Heart left ventricle (tissue), 13 donors: ENCODE measurements at regions not wholly inside any gene's neighbourhood (a gene's known extent, or its start where the extent isn't known, plus 50 kb on each side); places are given as distances from the start of the nearest gene placed in this dataset.

Experiments
- POLR2A ChIP-seq, 2 donors: fragments of 450-650 bp; IDR thresholded peaks; one replicate each; pipeline ENCODE4 v1.6.1; 2017; ENCODE audit warnings: antibody characterized with exemption in 2 of 2, mild to moderate bottlenecking in 2 of 2, moderate library complexity in 2 of 2
- TF ChIP-seq, protein P1 (sequence below), 12 donors: fragments of 200-600 bp; sonication (generic) in 4 of 12; IDR thresholded peaks; one replicate each; pipeline versions ENCODE4 v1.5.0 to v1.8.0; 2018 to 2022; ENCODE audit warnings: antibody characterized with exemption in 12 of 12, mild to moderate bottlenecking in 5 of 12
- donor health status: ischemic (EF 13 %, LVEDD 7.1; RV severe dilation, severe dysfunction).
- donor health status: DM: no; HTN: yes; CAD: no.
- donor health status: DM: no; HTN: no; CAD: no.
- donor health status: ischemic (EF 25% LVEDD 6.9; RV normal size, moderate dysfunction).
- donor health status: ischemic (EF 25% LVEDD 5.7; RV mildly dilated, moderate dysfunction).
- donor health status: ischemic (EF 35%, LVEDD 5.7; RV mildly dilated, moderate dysfunction).
- donor health status: nonischemic (EF 11% LVEDD 7.7; RV severe dilation, severe dysfunction).
- donor health status: DM: yes; HTN: yes; CAD: no.
- donor health status: PGD.
- donor health status: ischemic (EF 29% LVEDD 5.4; RV normal size, mild dysfunction).
- donor health status: nonischemic (EF 23%, LVEDD 6.1; RV moderate dilation, normal function).

DNA sequence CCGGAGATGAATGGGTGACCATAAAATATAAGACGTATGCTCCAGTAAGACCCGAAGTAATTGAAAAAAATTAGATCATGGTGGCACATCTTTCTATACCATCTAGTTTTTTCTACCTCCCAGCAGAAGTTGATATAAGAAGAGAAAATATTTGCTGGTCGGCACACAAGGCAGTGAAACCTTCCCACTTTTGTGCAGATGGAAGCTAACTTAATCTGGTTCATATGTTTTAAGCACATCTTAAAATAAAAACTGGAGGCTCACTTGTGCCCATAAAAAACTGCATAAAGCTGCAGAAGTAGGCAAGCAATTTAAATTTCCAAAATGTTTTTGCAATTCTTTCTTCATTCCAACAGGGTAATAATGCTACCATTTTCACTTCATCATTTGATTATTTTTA lies 449.2 kb downstream of the CNTN3 start:
- TF ChIP-seq, protein P1, sequence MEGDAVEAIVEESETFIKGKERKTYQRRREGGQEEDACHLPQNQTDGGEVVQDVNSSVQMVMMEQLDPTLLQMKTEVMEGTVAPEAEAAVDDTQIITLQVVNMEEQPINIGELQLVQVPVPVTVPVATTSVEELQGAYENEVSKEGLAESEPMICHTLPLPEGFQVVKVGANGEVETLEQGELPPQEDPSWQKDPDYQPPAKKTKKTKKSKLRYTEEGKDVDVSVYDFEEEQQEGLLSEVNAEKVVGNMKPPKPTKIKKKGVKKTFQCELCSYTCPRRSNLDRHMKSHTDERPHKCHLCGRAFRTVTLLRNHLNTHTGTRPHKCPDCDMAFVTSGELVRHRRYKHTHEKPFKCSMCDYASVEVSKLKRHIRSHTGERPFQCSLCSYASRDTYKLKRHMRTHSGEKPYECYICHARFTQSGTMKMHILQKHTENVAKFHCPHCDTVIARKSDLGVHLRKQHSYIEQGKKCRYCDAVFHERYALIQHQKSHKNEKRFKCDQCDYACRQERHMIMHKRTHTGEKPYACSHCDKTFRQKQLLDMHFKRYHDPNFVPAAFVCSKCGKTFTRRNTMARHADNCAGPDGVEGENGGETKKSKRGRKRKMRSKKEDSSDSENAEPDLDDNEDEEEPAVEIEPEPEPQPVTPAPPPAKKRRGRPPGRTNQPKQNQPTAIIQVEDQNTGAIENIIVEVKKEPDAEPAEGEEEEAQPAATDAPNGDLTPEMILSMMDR (IDR thresholded peaks at IDR 0.05) = no peak
- no peak for TF ChIP-seq POLR2A (IDR thresholded peaks at IDR 0.05)
